Hepatocyte (in vitro differentiated cells): ENCODE measurements at regions not wholly inside any gene's neighbourhood (a gene's known extent, or its start where the extent isn't known, plus 50 kb on each side); places are given as distances from the start of the nearest gene placed in this dataset.

Source experiments
- DNase-seq: peaks from one replicate; pipeline ENCODE4 v3.0.0-alpha.2; 2016; ENCODE audit warnings: low spot score
- H2AFZ ChIP-seq: fragments of 200-600 bp; sonication (generic); 2 replicates; pipeline ENCODE4 v1.6.0; 2016; ENCODE audit warnings: antibody characterized with exemption, mild to moderate bottlenecking
- H3K27ac ChIP-seq: fragments of 200-600 bp; sonication (generic); 2 replicates; pipeline ENCODE4 v1.5.1; 2016; ENCODE audit warnings: mild to moderate bottlenecking
- H3K27me3 ChIP-seq: fragments of 200-600 bp; sonication (generic); 2 replicates; pipeline ENCODE4 v1.6.1; 2016
- H3K36me3 ChIP-seq: fragments of 200-600 bp; sonication (generic); replicated peaks from 2 replicates; pipeline ENCODE4 v1.5.1; 2016; ENCODE audit warnings: low read depth; ENCODE audit not compliant: insufficient read depth
- H3K4me1 ChIP-seq: fragments of 200-600 bp; sonication (generic); 2 replicates; pipeline ENCODE4 v1.5.1; 2016; ENCODE audit warnings: mild to moderate bottlenecking, moderate library complexity; ENCODE audit not compliant: insufficient read depth
- H3K4me2 ChIP-seq: fragments of 200-600 bp; sonication (generic); 2 replicates; pipeline ENCODE4 v1.6.0; 2016
- H3K4me3 ChIP-seq: fragments of 200-600 bp; sonication (generic); 2 replicates; pipeline ENCODE4 v1.5.1; 2016; ENCODE audit warnings: mild to moderate bottlenecking
- H3K79me2 ChIP-seq: fragments of 200-600 bp; sonication (generic); 2 replicates; pipeline ENCODE4 v1.6.0; 2017; ENCODE audit warnings: mild to moderate bottlenecking
- H3K9me2 ChIP-seq: fragments of 200-600 bp; sonication (generic); replicated peaks from 2 replicates; pipeline ENCODE4 v1.6.0; 2017; ENCODE audit warnings: mild to moderate bottlenecking; ENCODE audit not compliant: insufficient read depth
- H3K9me3 ChIP-seq: fragments of 200-600 bp; sonication (generic); 2 replicates; pipeline ENCODE4 v1.5.1; 2016; ENCODE audit warnings: low read depth, mild to moderate bottlenecking
- H4K20me1 ChIP-seq: fragments of 200-600 bp; sonication (generic); 2 replicates; pipeline ENCODE4 v1.6.0; 2016; ENCODE audit warnings: mild to moderate bottlenecking; ENCODE audit not compliant: insufficient read depth, poor library complexity, severe bottlenecking
- CTCF ChIP-seq: fragments of 200-600 bp; sonication (generic); IDR thresholded peaks from 2 replicates; pipeline ENCODE4 v1.5.1; 2016; ENCODE audit warnings: antibody characterized with exemption, mild to moderate bottlenecking; ENCODE audit not compliant: poor library complexity
- EZH2 ChIP-seq: fragments of 200-600 bp; sonication (generic); IDR thresholded peaks from 2 replicates; pipeline ENCODE4 v1.6.1; 2016; ENCODE audit warnings: antibody characterized with exemption, mild to moderate bottlenecking, borderline replicate concordance
- EZH2phosphoT487 ChIP-seq: fragments of 200-600 bp; sonication (generic); IDR thresholded peaks from one replicate; pipeline ENCODE4 v1.6.1; 2018; ENCODE audit warnings: antibody characterized with exemption, mild to moderate bottlenecking, low read depth, moderate library complexity; ENCODE audit not compliant: unreplicated experiment, severe bottlenecking
- WGBS: methylation state at CpG from one replicate; pipeline ENCODE4 v1.1.6; 2016; ENCODE audit warnings: low lambda C conversion rate; ENCODE audit errors: missing lambda C conversion rate; 5-methylcytosine and 5-hydroxymethylcytosine counted together

GRCh38 chr20:24769878-24770627 lies 179.0 kb upstream of the CST7 start:
- Histone ChIP-seq H3K9me3 (no peaks in the 10 kb centered on the region), H3K27me3 (no peaks in the 10 kb centered on the region), H3K4me3 (no peak overlapping the region), H3K4me2 (no peak overlapping the region), H3K36me3 (no peaks in the 10 kb centered on the region), H2AFZ (no peak overlapping the region), H3K9me2 (no peaks in the 10 kb centered on the region), H3K79me2 (no peaks in the 10 kb centered on the region), H4K20me1 (no peaks in the 10 kb centered on the region), H3K27ac (no peak overlapping the region), H3K4me1 (peaks cover 4% of the 10 kb centered on the region)
- DNase-seq: no peak
- TF ChIP-seq CTCF (no peak), EZH2 (no peak), EZH2phosphoT487 (no peak)
- WGBS: 91% methylated on average over 18 of the region's 18 CpGs

GRCh38 chr20:24770628-24771541 lies 178.2 kb upstream of the CST7 start:
- Histone ChIP-seq H3K4me3 (no peak overlapping the region), H2AFZ (no peak overlapping the region), H4K20me1 (no peaks in the 10 kb centered on the region), H3K9me3 (no peaks in the 10 kb centered on the region), H3K79me2 (no peaks in the 10 kb centered on the region), H3K4me1 (peaks cover 4% of the 10 kb centered on the region), H3K9me2 (no peaks in the 10 kb centered on the region), H3K36me3 (no peaks in the 10 kb centered on the region), H3K4me2 (no peak overlapping the region), H3K27ac (no peak overlapping the region), H3K27me3 (no peaks in the 10 kb centered on the region)
- DNase-seq: no peak
- 94% methylated on average over 17 of the region's 17 CpGs for WGBS
- TF ChIP-seq EZH2: no peak
- no peak for TF ChIP-seq EZH2phosphoT487
- no peak for TF ChIP-seq CTCF

- H3K27me3 ChIP-seq: no peaks in the 10 kb centered on the region
- H3K27ac ChIP-seq: no peak overlapping the region
- WGBS: 82% methylated on average over 9 of the region's 9 CpGs
- no peak for DNase-seq
- H3K4me2 ChIP-seq: no peak overlapping the region
- no peak overlapping the region for H2AFZ ChIP-seq
- no peaks in the 10 kb centered on the region for H3K9me3 ChIP-seq
- no peak for TF ChIP-seq EZH2phosphoT487
- TF ChIP-seq EZH2: no peak
- TF ChIP-seq CTCF: no peak
- H3K9me2 ChIP-seq: no peaks in the 10 kb centered on the region
- no peaks in the 10 kb centered on the region for H3K79me2 ChIP-seq
- no peak overlapping the region for H3K4me3 ChIP-seq
- H3K36me3 ChIP-seq: no peaks in the 10 kb centered on the region
- peaks cover 4% of the 10 kb centered on the region for H3K4me1 ChIP-seq
- H4K20me1 ChIP-seq: no peaks in the 10 kb centered on the region
These were observed 177.5 kb upstream of the CST7 start for GRCh38 chr20:24771542-24772061.
